SK-N-SH (cell line): ENCODE measurements at regions not wholly inside any gene's neighbourhood (a gene's known extent, or its start where the extent isn't known, plus 50 kb on each side); places are given as distances from the start of the nearest gene placed in this dataset.

Experiments used
- CTCF ChIA-PET: fragments of 300-600, 350-600 bp; formaldehyde crosslinking; extraction: SDS; loops from one replicate; lab custom pipeline; 2021; lab: Yijun Ruan, JAX
- POLR2A ChIA-PET: fragments of 350-600 bp; sonication (Branson Sonifier 250); formaldehyde crosslinking; extraction: SDS; loops from one replicate; lab custom pipeline; 2020; ENCODE audit warnings: antibody characterized with exemption, inconsistent platforms; lab: Yijun Ruan, JAX
- DNase-seq: peaks from one replicate; pipeline ENCODE4 v3.0.0; 2012
- H2AFZ ChIP-seq: fragments of 200-600 bp; sonication (generic); 2 replicates; pipeline ENCODE4 v1.8.1; 2016; ENCODE audit warnings: antibody characterized with exemption, mild to moderate bottlenecking, low read depth
- H3F3A ChIP-seq: fragments of 200-600 bp; sonication (generic); replicated peaks from 2 replicates; pipeline ENCODE3; 2016; ENCODE audit warnings: antibody characterized with exemption, mild to moderate bottlenecking; ENCODE audit not compliant: insufficient read depth
- H3K27ac ChIP-seq, 2 experiments: fragments of 200-500 bp in 1 of 2; fragments of 200-600 bp in 1 of 2; sonication (Bioruptor generic) in 1 of 2; sonication (generic), shearing (Covaris generic) in 1 of 2; 2 replicates each; pipeline versions ENCODE4 v1.5.1 to v1.6.1; 2014 to 2016; ENCODE audit warnings: low read depth in 2 of 2, inconsistent platforms in 1 of 2, low read length in 1 of 2, mild to moderate bottlenecking in 1 of 2, mixed read lengths in 1 of 2
- H3K27me3 ChIP-seq: fragments of 200-600 bp; sonication (generic), shearing (Covaris generic); 2 replicates; pipeline ENCODE4 v1.6.1; 2016; ENCODE audit warnings: mixed run types; ENCODE audit not compliant: insufficient read depth
- H3K36me3 ChIP-seq, 2 experiments: fragments of 200-500 bp in 1 of 2; fragments of 200-600 bp in 1 of 2; sonication (Bioruptor generic) in 1 of 2; sonication (generic) in 1 of 2; replicated peaks in 1 of 2; 2 replicates each; pipeline versions ENCODE3 to v1.5.1; 2014 to 2016; ENCODE audit warnings: low read length in 1 of 2, mild to moderate bottlenecking in 1 of 2; ENCODE audit not compliant: insufficient read depth in 2 of 2, control insufficient read depth in 1 of 2
- H3K4me1 ChIP-seq, 2 experiments: fragments of 200-500 bp in 1 of 2; fragments of 200-600 bp in 1 of 2; sonication (Bioruptor generic) in 1 of 2; sonication (generic), shearing (Covaris generic) in 1 of 2; 2 replicates each; pipeline versions ENCODE4 v1.5.1 to v1.6.1; 2014 to 2016; ENCODE audit warnings: low read depth in 1 of 2, low read length in 1 of 2, mixed run types in 1 of 2; ENCODE audit not compliant: insufficient read depth in 2 of 2, control insufficient read depth in 1 of 2
- H3K4me2 ChIP-seq: fragments of 200-600 bp; sonication (generic), shearing (Covaris generic); 2 replicates; pipeline ENCODE4 v1.6.1; 2017; ENCODE audit warnings: mixed run types
- H3K4me3 ChIP-seq, 2 experiments: fragments of 200-500 bp in 1 of 2; fragments of 200-600 bp in 1 of 2; sonication (Bioruptor generic) in 1 of 2; sonication (generic), shearing (Covaris generic) in 1 of 2; 2 replicates each; pipeline versions ENCODE4 v1.5.1 to v1.8.1; 2014 to 2016; ENCODE audit warnings: low read depth in 2 of 2, inconsistent platforms in 1 of 2, low read length in 1 of 2, mild to moderate bottlenecking in 1 of 2, mixed read lengths in 1 of 2, moderate library complexity in 1 of 2
- H3K79me2 ChIP-seq: fragments of 200-600 bp; sonication (generic); 2 replicates; pipeline ENCODE4 v1.8.1; 2017; ENCODE audit warnings: mild to moderate bottlenecking; ENCODE audit not compliant: insufficient read depth
- H3K9ac ChIP-seq: fragments of 200-600 bp; sonication (generic); 2 replicates; pipeline ENCODE4 v1.6.1; 2017; ENCODE audit warnings: mixed run types
- H3K9me2 ChIP-seq: fragments of 200-600 bp; sonication (generic); 2 replicates; pipeline ENCODE4 v1.6.1; 2017; ENCODE audit warnings: mixed run types
- H3K9me3 ChIP-seq: fragments of 200-600 bp; sonication (generic); 2 replicates; pipeline ENCODE4 v1.6.1; 2017; ENCODE audit warnings: mixed run types, mild to moderate bottlenecking, moderate library complexity
- H4K20me1 ChIP-seq: fragments of 200-600 bp; sonication (generic); 2 replicates; pipeline ENCODE4 v1.6.1; 2017; ENCODE audit warnings: mild to moderate bottlenecking, mixed run types; ENCODE audit not compliant: insufficient read depth
- CHD2 ChIP-seq: fragments of 150-350 bp; IDR thresholded peaks from 2 replicates; pipeline ENCODE4 v1.6.1; 2018; ENCODE audit warnings: low read length; ENCODE audit not compliant: partially characterized antibody
- ELF1 ChIP-seq: IDR thresholded peaks from 2 replicates; pipeline ENCODE4 v1.4.0; 2012
- EP300 ChIP-seq, 2 experiments: IDR thresholded peaks; 2 replicates each; pipeline versions ENCODE4 v1.4.0 to v1.6.1; 2012; ENCODE audit warnings: borderline replicate concordance in 1 of 2, low read depth in 1 of 2, low read length in 1 of 2
- EZH2phosphoT487 ChIP-seq: fragments of 200-600 bp; sonication (generic); IDR thresholded peaks from 2 replicates; pipeline ENCODE4 v1.6.1; 2017; ENCODE audit warnings: low read depth, mixed run types, mild to moderate bottlenecking, antibody characterized with exemption, moderate library complexity, borderline replicate concordance
- FOXJ3 ChIP-seq: sonication (generic); formaldehyde crosslinking; IDR thresholded peaks from 2 replicates; pipeline ENCODE4 v1.5.1; 2020; ENCODE audit warnings: mild to moderate bottlenecking, missing genetic modification reagents
- FOXM1 ChIP-seq: IDR thresholded peaks from 2 replicates; pipeline ENCODE4 v1.4.0; 2012; ENCODE audit warnings: low read depth, mild to moderate bottlenecking
- GATA2 ChIP-seq: sonication (generic); formaldehyde crosslinking; IDR thresholded peaks from 2 replicates; pipeline ENCODE4 v1.5.0; 2020; ENCODE audit warnings: mild to moderate bottlenecking, missing genetic modification reagents
- MEF2A ChIP-seq: IDR thresholded peaks from 2 replicates; pipeline ENCODE4 v1.4.0; 2012; ENCODE audit warnings: low read depth, borderline replicate concordance
- MXI1 ChIP-seq: IDR thresholded peaks from 2 replicates; pipeline ENCODE4 v1.6.1; 2012; ENCODE audit warnings: mild to moderate bottlenecking, low read depth, low read length, improper control_type of control experiment
- NFIC ChIP-seq: IDR thresholded peaks from 2 replicates; pipeline ENCODE4 v1.4.0; 2012; ENCODE audit warnings: borderline replicate concordance
- NRF1 ChIP-seq: IDR thresholded peaks from 2 replicates; pipeline ENCODE4 v1.6.1; 2012; ENCODE audit warnings: low read depth, mild to moderate bottlenecking, low read length
- POLR2AphosphoS5 ChIP-seq: IDR thresholded peaks from 2 replicates; pipeline ENCODE4 v1.6.1; 2012; ENCODE audit warnings: low read depth, low read length
- RAD21 ChIP-seq: IDR thresholded peaks from 2 replicates; pipeline ENCODE4 v1.6.1; 2012; ENCODE audit warnings: mild to moderate bottlenecking, low read length
- REST ChIP-seq: IDR thresholded peaks from 2 replicates; pipeline ENCODE4 v1.6.1; 2012; ENCODE audit warnings: mild to moderate bottlenecking, low read depth, low read length, moderate library complexity
- SIN3A ChIP-seq: IDR thresholded peaks from 2 replicates; pipeline ENCODE4 v1.6.1; 2012; ENCODE audit warnings: low read depth, mild to moderate bottlenecking, low read length, moderate library complexity, borderline replicate concordance
- TAF1 ChIP-seq: IDR thresholded peaks from 2 replicates; pipeline ENCODE4 v1.6.1; 2012; ENCODE audit warnings: low read depth, mild to moderate bottlenecking, low read length, moderate library complexity, borderline replicate concordance
- TCF12 ChIP-seq: IDR thresholded peaks from 2 replicates; pipeline ENCODE4 v1.4.0; 2012
- TEAD4 ChIP-seq: IDR thresholded peaks from 2 replicates; pipeline ENCODE4 v1.4.0; 2012; ENCODE audit warnings: mild to moderate bottlenecking, borderline replicate concordance; ENCODE audit not compliant: insufficient read depth
- USF1 ChIP-seq: IDR thresholded peaks from 2 replicates; pipeline ENCODE4 v1.4.0; 2012; ENCODE audit warnings: low read depth, borderline replicate concordance
- YY1 ChIP-seq: IDR thresholded peaks from 2 replicates; pipeline ENCODE4 v1.4.0; 2012; ENCODE audit warnings: low read depth, mild to moderate bottlenecking
- ZBTB33 ChIP-seq: IDR thresholded peaks from 2 replicates; pipeline ENCODE4 v1.4.0; 2012; ENCODE audit warnings: low read depth, borderline replicate concordance
- WGBS: methylation state at CpG from one replicate; pipeline ENCODE4 v1.1.6; 2017; ENCODE audit warnings: low lambda C conversion rate; 5-methylcytosine and 5-hydroxymethylcytosine counted together
- TF ChIP-seq, protein P1 (sequence below): IDR thresholded peaks from 2 replicates; pipeline ENCODE4 v1.4.0; 2012; ENCODE audit warnings: low read depth
- TF ChIP-seq, protein P2 (sequence below): fragments of 150-350 bp; IDR thresholded peaks from 2 replicates; pipeline ENCODE4 v1.6.1; 2017; ENCODE audit warnings: antibody characterized with exemption, low read length, low read depth, borderline replicate concordance
- TF ChIP-seq, protein P3 (sequence below): fragments of 200-600 bp; sonication (generic); IDR thresholded peaks from 2 replicates; pipeline ENCODE4 v1.6.1; 2017; ENCODE audit warnings: antibody characterized with exemption, mild to moderate bottlenecking, moderate library complexity

- Histone ChIP-seq H3K27me3 (no peaks in the 10 kb centered on the region), H3K36me3 (no peaks in the 10 kb centered on the region), H3K27ac (peak overlapping the region in 1 of 2 experiments; percentile 85; a peak in 1 of 4 replicates), H2AFZ (no peak overlapping the region), H3K9me2 (no peaks in the 10 kb centered on the region), H3K4me3 (no peak overlapping the region), H3K9me3 (no peaks in the 10 kb centered on the region), H3K4me1 (peaks cover 0 to 12% of the 10 kb centered on the region in 2 experiments; a peak in 2 of 4 replicates), H4K20me1 (no peaks in the 10 kb centered on the region), H3K79me2 (no peaks in the 10 kb centered on the region), H3K9ac (no peak overlapping the region), H3F3A (no peaks in the 10 kb centered on the region), H3K4me2 (no peak overlapping the region)
- POLR2A ChIA-PET = no interaction called here
- CTCF ChIA-PET = interaction anchor here (0.5 to 1.4 kb wide), 4 partner anchors 16 to 1570 kb away, joined by 3 to 5 read pairs (median 3); no protein-coding TSS in a partner anchor
- 17% methylated on average over 8 of the region's 8 CpGs for WGBS
- peak; percentile 53 for DNase-seq
- TF ChIP-seq YY1 (no peak), FOXM1 (no peak), SIN3A (no peak), EZH2phosphoT487 (no peak), TEAD4 (peak; percentile 60; the same call in 1 of the 2 replicates), MEF2A (no peak), GATA2 (CRISPR knock-in tag) (peak; percentile 93), REST (no peak), NFIC (peak; percentile 53; the same call in 1 of the 2 replicates), CHD2 (peak; percentile 73), POLR2AphosphoS5 (no peak), NRF1 (no peak), FOXJ3 (peak; percentile 93), MXI1 (no peak), ELF1 (no peak), RAD21 (peak; percentile 31), ZBTB33 (no peak), TCF12 (peak; percentile 55; the same call in 1 of the 2 replicates), USF1 (no peak), EP300 (IDR thresholded peaks at IDR 0.05; ENCODE audit: borderline replicate concordance in 1 of 2, low read depth in 1 of 2, low read length in 1 of 2) (peak in 1 of 2 experiments; percentile 95; a peak in 2 of 4 replicates), TAF1 (no peak)
- TF ChIP-seq, protein P1, sequence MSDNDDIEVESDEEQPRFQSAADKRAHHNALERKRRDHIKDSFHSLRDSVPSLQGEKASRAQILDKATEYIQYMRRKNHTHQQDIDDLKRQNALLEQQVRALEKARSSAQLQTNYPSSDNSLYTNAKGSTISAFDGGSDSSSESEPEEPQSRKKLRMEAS = no peak
- TF ChIP-seq, protein P2, sequence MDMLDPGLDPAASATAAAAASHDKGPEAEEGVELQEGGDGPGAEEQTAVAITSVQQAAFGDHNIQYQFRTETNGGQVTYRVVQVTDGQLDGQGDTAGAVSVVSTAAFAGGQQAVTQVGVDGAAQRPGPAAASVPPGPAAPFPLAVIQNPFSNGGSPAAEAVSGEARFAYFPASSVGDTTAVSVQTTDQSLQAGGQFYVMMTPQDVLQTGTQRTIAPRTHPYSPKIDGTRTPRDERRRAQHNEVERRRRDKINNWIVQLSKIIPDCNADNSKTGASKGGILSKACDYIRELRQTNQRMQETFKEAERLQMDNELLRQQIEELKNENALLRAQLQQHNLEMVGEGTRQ = no peak
- TF ChIP-seq, protein P3, sequence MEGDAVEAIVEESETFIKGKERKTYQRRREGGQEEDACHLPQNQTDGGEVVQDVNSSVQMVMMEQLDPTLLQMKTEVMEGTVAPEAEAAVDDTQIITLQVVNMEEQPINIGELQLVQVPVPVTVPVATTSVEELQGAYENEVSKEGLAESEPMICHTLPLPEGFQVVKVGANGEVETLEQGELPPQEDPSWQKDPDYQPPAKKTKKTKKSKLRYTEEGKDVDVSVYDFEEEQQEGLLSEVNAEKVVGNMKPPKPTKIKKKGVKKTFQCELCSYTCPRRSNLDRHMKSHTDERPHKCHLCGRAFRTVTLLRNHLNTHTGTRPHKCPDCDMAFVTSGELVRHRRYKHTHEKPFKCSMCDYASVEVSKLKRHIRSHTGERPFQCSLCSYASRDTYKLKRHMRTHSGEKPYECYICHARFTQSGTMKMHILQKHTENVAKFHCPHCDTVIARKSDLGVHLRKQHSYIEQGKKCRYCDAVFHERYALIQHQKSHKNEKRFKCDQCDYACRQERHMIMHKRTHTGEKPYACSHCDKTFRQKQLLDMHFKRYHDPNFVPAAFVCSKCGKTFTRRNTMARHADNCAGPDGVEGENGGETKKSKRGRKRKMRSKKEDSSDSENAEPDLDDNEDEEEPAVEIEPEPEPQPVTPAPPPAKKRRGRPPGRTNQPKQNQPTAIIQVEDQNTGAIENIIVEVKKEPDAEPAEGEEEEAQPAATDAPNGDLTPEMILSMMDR = no peak
Observed at GRCh38 chr18:39741755-39742466, 2176.3 kb upstream of the CELF4 start.
